NCI-H1092 (cell line): ENCODE measurements at regions not wholly inside any gene's neighbourhood (a gene's known extent, or its start where the extent isn't known, plus 50 kb on each side); places are given as distances from the start of the nearest gene placed in this dataset.

Source experiments
- DNase-seq: peaks from one replicate; lab custom pipeline; 2025; lab: John Stamatoyannopoulos, UW

DNA sequence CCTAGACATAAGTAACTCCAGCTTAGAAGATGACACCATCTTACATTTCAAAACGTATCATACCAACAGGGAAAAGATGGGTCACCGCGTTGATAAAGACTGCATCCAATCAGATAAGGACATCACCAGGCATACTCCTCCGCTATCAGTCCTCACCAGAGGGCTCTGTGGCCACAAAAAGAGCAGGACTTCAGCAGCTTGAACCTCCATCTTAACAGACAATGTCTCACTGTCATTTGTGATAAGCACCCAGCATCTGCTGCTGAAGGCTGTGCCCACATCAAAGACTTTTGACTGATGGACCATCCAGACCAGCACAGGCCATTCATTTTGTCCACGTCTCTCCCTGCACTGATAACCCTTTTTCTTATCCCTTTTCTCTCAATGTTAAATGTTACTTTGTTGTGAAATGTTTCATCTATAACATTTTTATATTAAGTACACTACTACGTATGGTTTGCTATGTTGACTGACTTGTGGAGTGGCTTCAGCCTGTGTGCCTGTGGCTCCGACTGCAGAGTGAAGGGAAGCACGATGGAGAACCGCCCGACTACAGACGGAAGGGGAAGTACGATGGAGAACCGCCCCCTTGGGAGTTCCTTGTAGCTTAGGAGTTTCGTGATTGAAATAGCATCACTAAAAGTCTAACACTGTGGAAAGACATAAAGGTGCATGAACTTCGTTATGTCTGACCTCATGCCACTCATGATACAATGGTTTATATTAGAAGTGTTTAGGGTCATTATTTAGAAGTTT is 595.4 kb upstream of the AGA start:
- no peak for DNase-seq

DNA sequence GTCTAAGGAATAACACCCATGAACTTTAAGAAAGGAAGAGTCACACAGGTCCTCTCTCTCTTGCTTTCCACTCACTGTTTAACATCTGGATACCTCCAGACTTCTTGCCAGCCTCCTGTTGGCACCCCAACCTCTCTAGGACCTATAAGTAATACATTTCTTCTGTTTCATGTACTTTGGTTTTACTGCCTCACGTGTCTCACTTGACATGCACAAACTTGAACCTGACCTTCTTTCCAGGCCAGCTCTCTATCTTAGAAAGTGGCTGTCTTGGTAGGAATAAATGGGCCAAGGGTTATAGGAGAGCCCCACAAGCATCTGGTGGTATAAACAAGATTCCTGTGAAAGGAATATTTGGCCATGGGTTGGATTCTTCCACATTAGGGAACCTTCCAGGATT is 614.8 kb upstream of the AGA start:
- no peak for DNase-seq

DNA sequence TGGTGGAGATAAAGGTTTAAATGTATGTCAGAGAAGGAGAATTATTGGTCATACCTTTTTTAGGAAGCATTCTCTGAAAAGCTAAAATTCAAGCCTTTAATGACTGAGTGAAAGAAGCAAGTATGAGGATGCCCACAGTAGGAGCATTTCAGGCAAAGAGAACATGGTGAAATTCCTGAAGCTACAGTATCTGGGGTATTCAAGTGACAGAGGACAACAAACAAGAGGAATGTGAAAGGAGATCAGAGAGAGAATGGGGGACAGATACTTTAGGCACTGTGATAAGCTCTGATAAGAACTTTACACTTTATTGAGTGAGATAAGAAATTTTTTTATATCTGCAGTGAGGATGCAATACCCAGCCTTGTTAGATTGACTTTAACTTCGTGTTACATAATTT is 621.3 kb upstream of the AGA start:
- DNase-seq = no peak

DNA sequence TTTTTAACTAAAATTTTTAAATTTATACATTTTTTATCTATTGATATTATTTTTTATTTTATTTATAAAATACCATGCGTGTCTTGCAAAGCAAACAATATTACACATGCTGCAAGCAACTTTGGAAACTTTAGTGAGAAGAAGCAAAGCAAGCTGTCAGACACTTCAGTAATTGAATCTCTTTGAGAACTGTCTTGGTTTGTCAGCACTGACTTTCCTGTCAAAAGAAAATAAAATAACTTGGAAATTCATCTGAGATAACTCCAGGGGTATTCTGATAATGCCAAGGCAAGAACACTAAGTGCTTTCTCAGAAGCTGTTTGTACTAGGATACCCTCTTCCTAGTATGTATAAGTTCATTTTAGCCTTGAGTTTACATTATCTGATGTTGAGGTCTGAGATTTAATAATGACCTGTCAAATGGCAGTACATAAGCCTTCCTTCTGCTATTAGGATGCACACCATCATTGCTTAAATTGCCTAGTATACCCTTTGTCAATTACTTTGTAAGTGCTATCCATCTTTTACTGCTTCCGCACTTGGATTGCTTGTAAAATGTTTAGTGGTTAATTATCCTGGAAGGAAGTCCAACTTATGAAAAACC is 624.2 kb upstream of the AGA start:
- DNase-seq = no peak

DNA sequence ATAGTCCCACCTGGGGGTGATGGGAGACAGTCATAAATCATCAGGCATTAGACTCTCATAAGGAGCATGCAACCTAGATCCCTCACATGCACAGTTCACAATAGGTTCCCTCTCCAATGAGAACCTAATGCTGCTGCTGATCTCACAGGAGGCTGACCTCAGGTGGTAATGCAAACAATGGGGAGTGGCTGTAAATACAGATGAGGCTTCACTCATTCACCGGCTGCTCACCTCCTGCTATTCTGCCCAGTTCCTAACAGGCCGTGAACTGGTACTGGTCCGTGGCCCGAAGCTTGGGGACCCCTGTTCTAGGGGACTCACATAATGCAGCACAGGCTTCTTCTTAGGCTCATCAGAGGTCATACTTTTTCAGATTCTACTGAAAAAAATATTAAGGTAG is 625.9 kb upstream of the AGA start:
- DNase-seq = no peak

DNA sequence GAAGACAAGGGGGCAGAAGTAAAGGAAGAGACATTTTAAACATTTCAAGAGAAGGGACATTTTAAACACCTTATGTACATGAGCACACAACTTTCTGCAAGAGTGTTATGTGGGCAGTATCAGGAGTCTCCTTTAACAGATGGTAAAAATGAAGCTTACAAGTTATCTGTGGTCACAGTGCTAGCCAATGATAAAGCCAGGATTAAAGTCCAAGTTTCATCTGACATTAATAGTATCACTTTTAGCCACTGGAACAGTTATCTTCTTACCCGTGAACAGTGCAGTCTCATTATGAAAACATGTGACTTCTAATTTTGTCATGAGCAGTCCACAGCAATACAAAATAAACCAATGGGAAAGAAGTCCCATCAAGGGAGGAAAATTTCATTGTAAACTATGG is 627.9 kb upstream of the AGA start:
- no peak for DNase-seq

DNA sequence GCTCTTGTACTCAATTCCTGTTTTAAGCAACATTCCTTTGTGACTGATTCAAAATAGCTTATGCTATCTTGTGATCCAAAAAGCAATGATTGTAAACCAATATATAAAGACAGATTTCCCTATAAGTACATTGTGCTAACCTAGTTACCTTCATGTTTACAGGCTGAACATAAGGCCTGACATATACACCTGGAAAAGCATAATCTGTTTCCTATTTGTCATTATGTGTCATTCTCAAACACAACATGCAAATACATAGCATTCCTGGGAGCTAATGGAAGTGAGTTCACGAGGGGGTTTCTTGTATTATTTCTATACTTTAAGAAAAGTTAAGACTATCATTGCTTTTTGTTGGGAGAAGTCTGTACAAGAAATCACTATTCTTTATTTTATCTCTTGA is 638.1 kb upstream of the AGA start:
- no peak for DNase-seq

DNA sequence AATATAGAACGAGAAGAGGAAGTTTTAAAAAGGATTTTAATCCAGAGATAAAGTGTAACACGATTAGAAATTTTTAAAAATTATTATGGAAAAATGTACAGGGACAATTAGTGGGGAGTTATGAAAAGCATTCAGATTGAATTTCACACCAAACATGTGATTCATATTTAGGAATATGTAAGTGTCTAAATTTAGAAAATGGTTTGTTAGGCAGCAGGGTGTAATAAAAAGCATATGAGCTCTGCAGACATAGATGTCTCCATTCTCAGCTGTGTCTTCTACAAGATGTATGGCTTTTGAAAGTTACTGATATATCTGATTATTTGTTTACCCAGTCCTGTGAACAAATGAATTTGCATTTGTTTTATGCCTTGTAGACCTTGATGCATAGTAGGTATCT is 638.9 kb upstream of the AGA start:
- DNase-seq = no peak

DNA sequence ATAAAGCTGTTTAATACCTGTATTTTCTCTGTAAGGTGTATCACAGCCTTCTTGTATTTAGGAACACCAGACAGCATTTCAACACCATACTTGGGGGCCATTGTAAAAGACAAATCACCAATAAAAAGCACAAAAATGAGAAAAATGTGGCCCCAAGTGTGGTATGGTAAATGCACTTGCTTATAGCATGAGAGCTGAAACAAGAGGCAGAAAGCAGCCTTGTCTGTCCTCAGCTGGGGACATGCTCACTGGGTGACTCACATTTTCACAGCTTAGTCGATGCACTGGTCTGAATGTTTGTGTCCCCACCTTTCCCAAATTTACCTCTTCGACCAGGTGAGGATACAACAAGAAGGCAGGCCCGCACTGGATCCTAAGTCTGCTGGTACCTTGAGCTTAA is 639.7 kb upstream of the AGA start:
- no peak for DNase-seq

DNA sequence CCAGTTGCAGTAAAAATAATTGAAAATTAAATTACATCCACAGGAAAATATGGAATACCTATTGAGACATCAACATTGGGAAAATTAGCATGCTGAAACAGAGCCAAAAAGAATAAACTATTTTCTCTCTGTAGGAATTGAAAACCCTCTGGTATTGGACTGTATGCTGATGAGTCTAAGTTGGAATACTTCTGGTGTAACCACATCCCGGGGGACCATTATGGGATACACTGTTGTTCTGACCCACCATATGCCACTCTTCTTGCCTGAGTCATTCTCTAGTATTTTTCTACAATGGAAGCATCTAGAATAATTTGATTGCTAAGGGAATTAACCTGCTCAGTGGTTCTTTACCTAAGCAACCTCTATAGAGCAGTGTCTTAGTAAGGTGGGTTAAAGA is 640.7 kb upstream of the AGA start:
- DNase-seq = no peak

DNA sequence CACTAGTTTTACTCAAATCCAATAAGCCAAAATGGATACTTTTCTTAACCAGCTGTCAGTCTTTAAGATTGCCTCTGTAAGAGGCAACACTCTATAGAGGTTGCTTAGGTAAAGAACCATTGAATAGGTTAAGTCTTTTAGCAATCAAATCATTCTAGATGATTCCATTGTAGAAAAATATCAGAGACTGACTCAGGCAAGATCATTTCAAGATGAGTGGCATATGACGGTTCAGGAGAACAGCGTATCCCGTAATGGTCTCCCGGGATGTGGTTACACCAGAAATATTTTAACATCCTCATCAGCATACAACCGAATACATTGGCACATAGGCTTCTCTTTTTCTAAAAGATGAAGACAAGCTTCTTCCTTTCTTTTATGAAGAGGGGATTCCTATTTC is 641.7 kb upstream of the AGA start:
- DNase-seq = no peak

DNA sequence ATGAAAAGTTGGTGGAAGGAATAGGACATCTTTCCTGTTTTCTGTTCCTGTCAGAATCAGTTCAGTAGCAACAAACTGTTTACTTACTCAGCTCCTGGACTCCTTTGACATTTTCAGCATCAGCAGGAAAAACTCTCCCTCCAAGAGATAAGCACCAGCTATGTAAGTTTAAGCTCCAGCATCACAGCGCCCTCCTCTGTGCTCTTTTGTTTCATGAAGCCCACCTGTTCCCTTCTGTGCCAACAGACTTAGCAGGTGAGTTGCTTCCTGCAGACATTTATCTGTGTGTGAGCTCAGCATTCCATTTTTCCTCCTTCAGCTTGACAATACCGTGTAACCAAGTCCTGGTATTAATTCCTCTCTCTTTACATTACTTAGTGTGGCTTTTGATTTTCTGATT is 644.1 kb upstream of the AGA start:
- DNase-seq = no peak

DNA sequence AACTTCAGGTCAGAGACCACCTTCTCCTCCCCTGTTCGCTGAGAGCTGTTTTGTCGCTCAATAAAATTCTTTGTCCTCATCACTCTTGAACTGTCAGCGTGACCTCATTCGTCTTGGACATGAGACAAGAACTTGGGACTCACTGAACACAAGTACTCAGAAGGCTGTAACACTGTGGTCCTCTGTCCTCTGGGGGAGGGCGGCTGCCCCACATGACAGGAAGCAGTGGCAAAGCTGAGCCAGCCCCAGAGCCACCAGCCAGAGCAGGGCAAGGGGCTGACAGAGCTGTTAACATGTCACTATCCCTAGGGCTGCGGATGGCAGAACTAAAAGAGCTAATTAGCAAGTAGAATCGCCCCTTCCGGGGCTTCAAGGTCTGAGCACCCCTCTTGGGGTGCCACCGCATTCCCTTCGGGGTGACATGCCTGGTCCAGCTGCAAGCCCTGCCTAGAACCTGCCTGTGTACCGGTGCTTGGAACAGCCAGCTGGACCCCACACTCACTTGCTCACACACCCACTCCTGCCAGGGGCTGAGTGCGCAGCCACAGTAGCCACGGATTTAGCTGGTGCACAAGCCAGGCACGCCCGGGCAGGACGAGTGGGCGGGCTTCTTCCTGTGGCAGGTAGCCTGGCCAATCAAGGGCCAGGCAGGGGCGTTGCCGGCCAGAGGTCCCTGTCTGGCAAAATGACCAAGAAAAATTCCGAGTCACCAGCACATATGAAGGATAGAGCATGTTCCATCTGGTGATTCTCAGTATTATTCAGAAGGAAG is 648.6 kb upstream of the AGA start:
- no peak for DNase-seq

DNA sequence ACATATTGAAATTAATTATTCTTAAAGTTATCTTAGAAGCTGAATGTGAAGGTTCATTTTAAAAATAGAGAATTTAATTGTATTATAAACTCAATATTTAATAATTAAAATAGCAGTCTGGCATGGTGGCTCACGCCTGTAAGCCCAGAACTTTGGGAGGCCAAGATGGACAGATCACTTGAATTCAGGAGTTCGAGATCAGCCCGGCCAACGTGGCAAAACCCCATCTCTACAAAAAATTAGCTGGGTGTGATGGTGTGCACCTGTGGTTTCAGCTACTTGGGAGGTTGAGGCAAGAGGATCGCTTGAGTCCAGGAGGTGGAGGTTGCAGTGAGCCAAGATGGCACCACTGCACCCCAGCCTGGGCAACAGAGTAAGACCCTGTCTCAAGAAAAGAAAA is 659.9 kb upstream of the AGA start:
- no peak for DNase-seq

DNA sequence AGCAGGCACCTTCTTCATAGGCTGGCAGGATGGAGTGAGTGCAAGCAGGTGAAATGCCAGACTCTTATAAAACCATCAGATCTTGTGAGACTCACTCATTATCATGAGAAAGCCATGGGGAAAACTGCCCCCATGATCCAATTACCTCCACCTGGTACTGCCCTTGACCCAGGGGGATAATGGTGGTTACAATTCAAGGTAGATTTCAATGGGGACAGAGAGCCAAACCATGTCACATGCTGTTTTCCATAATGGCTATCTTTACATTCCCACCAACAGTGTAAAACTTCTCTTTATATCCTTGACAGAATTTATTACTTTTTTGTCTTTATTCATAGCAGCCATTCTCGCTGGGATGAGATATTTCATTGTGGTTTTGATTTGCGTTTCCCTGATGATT is 663.0 kb upstream of the AGA start:
- no peak for DNase-seq

DNA sequence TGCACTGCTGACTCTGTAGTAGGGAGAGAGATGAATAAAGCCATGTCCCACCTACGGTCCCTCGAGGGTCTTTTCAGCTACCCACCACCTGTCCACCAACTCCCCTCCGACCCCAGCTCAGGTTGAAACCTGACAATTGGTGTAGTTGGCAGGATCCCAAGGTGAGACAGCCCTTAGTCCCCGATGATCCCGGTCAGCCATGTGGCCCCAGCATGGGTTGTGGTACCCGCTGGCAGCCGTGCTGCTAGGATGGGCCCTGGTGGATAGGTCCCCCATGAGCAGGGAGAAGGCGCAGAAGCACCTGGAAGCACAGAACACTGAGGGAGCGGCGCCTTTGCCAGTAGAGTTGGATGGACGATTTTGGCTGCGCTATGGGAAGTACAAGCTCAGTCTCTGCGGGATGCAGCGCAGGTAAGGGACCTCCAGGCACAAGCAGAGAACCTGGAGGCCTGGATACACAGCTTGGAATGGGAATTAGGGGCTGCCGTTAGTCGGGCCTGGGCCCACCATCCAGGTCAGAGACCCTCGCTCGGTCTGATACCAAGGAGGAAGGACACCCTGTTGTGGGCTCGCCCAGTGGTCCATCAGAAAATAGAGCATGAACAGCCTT is 694.6 kb upstream of the AGA start:
- no peak for DNase-seq

DNA sequence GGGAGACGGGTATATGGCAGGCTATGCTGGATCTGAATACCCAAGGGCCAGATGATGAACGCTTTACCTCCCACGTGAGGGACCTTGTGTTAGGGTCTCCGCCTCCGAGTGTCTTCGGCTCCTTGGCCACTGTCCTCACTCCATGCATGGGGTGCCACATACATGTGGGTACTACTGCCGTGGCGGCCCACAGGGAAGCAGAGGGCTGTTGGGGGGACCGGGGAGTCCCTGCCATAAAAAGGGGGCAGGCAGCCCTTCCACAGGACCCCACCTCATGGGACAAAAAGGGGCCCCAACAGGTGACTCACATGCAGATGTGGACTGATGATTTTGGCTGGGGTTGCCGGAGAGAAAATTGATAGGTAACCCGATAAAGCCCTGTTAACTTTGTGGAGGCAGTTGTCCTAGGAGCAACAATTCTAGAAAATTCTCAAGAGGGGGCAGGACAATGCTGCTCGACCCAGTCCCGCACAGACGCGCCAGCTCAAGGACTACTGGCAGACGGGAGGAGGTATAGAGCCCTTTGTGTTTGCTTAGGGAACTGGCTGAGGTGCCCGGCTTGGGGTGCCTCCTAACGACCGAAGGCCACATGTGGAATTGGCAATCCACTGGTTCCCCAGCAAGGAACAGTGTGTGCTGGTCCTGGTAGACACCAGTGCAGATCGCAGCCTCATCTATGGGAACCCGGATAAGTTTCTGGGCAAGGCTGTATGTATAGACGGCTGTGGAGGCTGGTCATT is 695.7 kb upstream of the AGA start:
- no peak for DNase-seq

DNA sequence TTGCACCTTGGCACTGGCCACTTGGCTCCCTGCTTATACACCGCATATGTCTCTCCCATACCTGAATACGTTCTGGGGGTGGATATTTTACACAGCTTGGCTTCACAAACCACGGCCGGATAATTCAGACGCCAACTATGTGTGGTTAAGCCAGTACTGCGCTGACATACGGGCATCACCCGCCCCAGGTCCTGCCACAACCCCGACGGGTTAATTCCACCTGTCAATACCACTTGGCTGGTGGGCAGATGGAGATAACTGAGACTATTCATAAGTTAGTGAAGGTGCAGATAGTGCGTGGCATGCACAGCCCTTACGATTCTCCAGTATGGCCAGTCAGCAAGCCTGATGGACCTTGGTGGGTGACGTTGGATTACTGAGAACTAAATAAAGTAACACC is 696.3 kb upstream of the AGA start:
- DNase-seq = no peak

DNA sequence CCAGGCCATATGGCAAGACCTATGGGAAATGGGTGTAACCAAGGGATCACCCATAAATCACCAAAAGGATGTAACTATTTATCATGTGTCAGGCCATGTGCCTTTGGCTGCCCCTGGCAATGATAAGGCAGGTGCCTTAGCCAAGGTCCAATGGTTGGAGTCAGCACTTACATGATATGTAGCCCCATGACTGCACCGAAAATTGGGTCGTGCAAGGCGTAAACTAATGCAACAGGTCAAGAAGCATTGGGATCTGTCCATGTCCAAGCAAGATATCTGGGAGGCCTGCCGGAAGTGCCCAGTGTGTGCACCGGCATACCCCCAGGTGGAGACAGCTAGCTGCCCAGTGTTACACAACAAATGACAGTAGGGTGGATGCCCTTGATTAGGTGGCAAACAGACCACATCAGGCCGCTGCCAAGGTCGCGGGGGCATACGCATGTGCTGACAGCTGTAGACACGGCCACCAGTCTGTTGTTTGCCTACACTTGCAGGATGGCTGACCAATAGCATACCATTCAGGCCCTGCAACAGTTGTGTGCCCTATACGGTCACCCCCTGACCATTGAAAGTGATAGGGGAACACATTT is 698.2 kb upstream of the AGA start:
- DNase-seq = no peak

DNA sequence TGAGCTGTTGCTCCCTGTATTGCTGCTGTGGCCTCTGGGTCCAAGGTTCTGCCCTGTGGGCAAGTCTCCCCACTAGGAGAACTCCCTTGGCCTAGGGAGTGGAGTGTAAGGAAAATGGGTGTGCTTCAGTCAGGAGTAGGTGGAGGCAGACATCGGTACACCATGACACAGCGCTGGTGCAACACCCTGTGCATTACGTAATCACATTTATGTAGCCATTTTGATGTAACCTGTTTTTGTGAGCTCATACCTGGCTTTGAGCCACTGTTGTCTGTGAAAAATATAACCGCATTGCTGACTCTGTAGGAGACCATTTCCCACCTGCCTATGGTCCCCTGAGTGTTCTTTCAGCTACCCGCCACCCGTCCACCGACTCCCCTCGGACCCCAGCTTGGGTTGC is 700.5 kb upstream of the AGA start:
- no peak for DNase-seq

DNA sequence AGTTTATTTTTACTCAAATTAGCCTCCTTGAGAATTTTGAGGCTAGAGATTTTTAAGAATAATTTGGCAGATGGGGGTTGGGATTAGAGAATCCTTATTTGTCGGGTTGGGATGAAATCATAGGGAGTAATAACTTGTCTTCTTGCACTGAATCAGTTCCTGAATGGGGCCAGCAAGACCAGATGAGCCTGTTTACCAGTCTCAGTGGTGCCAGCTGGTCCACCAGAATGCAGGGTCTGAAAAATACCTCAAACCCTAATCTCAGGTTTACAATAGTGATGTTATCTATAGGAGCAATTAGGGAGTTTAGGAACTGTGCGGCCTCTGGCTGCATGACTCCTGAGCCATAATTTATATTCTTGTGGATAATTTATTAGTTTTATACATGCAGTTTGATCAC is 705.9 kb upstream of the AGA start:
- no peak for DNase-seq
